NCI-H226 (cell line): ENCODE measurements at regions not wholly inside any gene's neighbourhood (a gene's known extent, or its start where the extent isn't known, plus 50 kb on each side); places are given as distances from the start of the nearest gene placed in this dataset.
A peak's percentile ranks its signal among the peaks of the same experiment; 100 is the strongest.
"Not testable (repeated sequence)": the region's sequence is repeated elsewhere in the genome, so short reads cannot be mapped to it uniquely, and the experiment has no call there.

Experiments used
- DNase-seq: peaks from one replicate; pipeline ENCODE4 v3.0.0-alpha.2; 2015

DNA sequence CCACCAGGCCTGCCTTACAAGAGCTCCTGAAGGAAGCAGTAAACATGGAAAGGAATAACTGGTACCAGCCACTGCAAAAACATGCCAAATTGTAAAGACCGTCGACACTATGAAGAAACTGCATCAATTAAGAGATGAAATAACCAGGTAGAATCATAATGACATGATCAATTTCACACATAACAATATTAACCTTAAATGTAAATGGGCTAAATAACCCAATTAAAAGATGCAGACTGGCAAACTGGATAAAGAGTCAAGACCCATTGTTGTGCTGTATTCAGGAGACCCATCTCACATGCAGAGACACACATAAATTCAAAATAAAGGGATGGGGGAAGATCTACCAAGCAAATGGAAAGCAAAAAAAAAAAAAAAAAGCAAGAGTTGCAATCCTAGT lies 179.0 kb upstream of the ETV3 start:
- not testable (repeated sequence) for DNase-seq

DNA sequence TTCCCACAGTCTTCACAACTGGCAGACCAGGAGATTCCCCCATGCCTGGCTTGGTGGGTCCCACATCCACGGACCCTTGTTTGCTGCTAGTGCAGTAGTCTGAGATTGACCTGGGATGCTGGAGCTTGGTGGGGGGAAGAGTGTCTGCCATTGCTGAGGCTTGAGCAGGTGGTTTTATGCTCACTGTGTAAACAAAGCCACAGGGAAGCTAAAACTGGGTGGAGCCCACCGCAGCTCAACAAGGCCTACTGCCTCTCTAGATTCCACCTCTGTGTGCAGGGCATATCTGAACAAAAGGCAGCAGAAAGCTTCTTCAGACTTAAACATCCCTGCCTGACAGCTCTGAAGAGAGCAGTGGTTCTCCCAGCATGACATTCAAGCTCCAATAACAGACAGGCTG lies 177.3 kb upstream of the ETV3 start:
- DNase-seq = no peak

DNA sequence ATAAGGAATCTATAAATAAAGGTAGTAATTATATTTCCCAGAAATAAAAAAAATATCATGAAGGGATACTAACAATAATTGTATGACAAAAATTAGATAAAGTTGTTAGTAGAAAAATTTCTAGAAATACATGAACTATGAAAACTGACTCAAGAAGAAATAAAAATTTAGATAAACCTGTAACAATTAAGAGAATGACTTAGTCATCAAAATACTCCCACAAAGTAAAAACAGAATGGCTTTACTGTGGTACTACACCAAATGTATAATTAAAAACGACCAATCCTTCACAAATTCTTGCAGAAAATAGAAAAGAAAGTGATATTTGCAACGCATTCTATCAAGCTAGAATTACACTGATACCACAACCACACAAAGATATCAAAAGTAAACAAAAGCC lies 176.2 kb upstream of the ETV3 start:
- DNase-seq = no peak

DNA sequence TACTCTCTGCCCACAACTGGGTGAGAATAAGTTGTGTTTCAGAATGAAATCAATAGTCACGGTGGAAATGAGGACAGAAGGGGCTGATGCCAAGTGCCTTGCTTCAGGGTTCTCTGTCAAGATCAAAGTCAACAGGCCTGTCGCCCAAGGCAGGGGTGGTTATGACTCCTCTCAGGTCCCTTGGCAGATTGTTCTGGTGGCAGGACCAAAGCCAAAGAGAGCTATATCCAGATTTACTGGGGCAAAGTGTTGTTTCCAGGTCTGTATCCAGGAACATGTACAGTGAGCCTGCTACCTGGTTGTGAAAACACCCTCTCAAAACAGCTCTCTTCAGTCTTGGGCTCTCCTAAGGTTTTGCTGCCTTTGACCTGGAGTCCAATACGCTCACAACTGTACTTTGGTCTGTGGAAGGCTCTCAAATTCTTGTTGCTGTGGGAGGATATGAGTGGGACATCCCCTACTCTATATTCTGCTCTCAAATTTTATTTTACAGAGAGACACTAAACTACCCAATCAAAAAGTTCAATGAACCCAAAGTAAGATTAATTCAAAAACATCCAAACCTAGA lies 175.1 kb upstream of the ETV3 start:
- DNase-seq = no peak

DNA sequence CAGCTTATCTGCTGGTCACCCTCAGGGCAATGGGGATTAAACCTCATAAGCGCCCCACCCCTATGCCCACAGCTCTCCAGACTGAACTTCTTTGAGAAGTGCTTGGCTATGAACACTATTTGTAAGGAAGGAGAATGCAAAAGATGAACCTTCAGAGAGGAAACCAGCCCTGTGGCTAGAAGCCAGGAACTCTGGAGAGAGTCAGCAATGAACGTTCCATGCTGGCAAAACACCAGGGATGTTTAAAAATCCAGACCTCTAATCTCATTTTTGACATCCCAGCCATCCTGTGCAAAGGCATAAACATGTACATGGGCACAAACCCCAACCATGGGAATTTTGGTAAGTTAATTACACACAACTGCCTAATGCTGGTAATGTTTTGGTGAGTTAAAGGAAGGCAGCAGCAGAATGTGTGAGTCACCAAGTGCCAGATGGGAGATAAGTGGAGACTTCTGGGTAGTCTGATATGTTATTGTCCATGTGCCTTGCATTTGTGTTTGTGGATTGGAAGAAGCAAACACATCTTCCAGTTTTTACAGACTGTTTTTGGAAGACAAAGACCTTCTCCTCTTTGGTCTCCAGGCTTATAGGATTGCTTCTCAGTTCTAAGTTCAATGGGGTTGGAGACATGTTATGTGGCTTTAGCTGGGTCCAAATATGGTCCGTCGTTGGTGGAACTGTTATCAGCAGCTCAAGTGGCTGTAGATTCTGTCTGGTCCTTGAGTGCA lies 174.1 kb upstream of the ETV3 start:
- peak; percentile 1 for DNase-seq

DNA sequence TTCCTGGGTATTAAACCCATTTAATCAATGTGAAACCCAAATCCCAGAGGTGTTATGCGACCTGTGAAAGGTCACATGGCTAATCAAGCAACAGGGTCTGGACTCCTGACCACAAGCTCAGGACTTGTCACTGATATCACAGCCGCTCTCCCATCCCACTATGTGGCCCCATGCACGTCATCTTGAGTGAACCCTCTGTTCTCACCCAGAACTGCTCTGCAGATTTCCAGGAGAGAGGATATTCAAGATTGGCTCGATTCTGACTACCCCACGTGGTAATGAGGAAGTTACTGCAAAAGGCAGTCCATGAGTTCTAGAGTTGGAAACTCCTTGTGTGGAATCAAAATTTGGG lies 173.5 kb upstream of the ETV3 start:
- no peak for DNase-seq

DNA sequence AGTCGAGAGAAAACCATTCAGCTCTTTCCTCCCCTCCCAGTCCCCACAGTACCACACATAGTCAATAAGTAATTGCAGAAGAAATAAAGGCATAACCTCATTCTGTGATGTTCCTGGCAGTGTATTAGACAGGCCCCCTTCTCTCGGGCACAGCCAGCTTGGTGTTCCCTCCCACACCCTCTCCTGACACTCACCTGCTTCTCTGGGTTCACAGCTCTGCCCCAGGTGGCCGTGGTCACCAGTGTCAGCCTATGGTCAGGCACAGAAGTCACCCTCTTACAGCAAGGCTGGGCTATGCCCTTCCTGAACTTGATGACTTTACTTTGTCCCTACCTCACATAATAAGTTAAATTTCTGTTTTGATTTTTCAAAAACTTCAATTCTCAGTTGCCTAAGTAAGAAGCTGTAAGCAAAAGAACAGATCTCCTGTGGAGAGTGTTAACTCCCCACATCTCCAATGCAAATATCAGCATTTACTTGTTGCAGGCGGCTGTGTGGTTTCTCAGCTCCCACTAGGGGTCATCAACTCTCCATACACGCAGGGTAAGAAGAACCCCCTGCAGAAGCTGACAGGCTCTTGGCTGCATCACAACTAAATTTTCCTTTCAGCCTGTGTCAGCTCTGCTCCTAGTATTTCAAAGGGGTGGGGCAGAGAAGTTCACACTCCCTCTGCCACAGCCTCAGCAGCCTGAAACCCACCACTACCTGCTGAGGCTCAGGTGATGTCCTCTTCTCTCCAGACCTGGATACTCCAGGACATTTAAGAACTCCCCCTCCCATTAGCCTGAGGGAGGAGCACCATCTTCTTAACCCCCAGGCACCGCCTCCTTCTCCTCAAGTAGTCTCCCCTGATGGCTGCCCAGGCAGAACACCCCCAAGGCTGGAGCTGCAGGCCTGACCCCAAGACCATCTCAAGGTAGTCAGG lies 172.9 kb upstream of the ETV3 start:
- DNase-seq = not testable (repeated sequence)

DNA sequence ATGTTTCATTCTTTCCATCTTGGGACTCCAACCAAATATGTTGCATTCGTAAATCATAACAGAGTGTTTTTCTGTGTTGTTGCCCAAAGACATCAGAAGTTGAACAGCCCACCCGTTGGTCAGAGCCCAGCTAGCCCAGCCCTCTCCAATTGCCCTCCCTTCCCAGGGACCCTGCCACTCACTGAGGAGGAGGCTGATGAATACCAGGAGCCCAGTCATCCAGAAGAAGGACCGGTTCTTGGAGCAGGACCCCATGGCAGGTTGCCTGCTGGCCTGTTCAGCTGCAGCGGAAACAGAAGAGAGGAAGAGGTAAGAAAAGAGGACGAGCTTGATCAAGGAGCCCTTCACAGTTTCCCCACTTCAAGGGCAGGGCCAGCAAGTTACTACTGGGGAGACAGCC lies 172.2 kb upstream of the ETV3 start:
- no peak for DNase-seq

DNA sequence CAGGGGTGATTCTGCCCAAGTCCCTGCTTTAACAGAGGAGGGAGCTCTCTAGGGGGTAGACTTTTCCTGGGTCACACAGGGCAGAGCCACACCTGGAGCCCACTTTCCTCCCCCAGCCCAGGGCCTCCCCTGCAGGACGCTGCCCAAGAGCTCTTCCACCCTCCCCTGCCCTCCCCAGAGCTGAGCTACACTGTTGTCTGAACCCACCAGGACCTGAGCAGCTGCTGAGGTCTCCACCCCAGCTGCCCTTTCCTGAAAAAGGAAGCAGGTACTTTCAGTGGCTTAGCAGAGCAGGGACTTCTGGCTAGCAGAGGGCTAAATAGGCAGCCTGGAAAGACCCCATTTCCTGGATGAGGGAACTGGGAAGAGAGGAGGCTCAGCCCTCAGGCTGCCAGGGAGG lies 169.3 kb upstream of the ETV3 start:
- no peak for DNase-seq

DNA sequence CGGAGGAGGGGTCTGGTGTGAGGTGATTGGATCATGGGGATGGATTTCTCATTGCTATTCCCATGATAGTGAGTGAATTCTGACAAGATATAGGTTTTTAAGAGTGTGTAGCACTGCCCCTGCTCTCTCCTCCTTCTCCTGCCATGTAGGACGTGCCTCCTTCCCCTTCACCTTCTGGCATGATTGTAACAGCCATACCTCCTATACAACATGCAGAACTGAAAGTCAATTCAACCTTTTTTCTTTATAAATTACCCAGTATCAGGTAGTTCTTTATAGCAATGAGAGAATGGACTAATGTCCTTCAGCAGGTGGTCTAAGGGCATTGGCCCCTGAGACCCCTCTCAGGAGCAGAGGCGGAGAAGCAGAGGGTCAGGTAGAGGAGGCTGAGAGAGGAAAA lies 168.7 kb upstream of the ETV3 start:
- no peak for DNase-seq

DNA sequence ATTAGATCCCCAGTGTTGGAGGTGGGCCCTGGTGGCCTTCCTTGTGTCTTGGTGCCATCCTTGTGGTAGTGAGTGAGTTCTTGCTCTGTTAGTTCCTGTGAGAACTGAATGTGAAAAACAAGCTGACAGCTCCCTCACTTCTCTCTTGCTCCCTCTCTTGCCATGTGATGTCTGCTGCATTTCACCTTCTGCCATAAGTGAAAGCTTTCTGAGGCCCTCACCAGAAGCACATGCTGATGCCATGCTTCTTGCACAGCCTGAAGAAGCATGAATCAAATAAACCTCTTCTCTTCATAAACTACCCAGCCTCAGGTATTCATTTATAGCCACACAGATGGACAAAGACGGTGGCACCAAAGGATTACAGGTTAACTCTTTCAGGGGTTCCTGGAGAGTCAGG lies 166.1 kb upstream of the ETV3 start:
- DNase-seq = no peak

DNA sequence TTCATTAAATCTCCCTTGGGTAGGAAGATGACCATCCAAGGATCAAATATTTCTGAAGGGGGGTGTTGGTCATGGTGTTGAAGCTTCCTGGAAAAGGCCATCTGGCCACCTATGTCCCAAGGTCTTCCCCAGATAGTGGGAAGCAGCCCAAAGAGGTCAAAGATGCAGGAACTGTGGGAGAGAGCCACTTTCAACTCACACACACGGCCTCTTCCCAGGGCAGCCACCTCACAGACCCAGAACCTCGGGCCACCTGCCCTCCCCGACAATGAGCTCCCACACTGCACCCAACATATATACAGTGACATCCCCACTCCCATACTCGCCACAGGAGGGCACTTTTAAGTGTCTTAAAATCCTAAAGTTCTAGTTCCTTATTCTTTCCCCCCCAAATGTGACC lies 164.5 kb upstream of the ETV3 start:
- DNase-seq = no peak

DNA sequence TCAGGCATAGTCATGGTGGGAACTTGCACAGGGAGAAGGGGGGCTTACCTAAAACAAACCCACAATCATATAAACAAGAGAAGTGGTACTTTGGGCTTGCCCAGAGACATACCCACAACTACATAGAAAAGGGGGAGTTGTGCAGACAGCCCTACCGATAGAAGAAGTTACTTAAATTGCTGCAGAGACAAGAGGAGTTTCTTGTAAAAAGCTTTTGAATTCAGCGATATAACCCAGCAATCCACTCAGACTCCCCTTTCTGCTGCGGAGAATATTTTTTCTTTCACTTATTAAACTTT lies 164.0 kb upstream of the ETV3 start:
- DNase-seq = no peak

DNA sequence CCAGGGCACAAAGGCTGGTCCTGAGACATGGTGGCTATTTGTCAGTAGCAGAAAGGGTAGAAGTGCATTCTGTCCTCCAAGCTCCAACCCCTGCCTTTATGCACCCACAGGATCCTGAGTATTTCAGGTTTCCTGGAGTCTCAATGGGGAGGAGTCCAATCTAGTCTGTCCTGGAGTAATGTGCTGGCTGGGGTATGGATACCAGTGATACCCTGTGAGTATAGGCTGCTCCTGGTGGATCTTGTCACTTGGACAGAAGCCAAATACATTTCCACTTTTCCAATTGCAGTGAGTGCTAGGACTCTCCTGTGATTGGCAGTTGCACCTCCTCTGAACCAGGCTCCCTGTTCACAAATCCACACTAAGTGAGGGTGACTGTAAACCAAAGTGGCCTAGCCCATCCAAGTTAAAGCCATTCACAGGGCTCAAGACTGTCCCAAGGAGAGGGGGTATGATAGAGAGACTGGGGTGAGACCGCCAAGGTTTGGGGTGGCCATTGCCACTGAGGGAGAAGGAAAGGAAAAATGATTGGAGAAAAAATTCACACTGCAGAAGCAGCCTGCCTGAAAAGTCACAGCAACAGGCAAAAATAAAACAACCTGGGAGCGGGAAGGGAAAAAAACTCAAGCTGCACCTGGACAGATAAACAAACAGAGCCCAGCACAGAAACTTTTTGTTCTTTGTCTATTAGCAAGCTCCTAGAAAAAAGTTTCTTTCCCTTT lies 163.4 kb upstream of the ETV3 start:
- DNase-seq = no peak

DNA sequence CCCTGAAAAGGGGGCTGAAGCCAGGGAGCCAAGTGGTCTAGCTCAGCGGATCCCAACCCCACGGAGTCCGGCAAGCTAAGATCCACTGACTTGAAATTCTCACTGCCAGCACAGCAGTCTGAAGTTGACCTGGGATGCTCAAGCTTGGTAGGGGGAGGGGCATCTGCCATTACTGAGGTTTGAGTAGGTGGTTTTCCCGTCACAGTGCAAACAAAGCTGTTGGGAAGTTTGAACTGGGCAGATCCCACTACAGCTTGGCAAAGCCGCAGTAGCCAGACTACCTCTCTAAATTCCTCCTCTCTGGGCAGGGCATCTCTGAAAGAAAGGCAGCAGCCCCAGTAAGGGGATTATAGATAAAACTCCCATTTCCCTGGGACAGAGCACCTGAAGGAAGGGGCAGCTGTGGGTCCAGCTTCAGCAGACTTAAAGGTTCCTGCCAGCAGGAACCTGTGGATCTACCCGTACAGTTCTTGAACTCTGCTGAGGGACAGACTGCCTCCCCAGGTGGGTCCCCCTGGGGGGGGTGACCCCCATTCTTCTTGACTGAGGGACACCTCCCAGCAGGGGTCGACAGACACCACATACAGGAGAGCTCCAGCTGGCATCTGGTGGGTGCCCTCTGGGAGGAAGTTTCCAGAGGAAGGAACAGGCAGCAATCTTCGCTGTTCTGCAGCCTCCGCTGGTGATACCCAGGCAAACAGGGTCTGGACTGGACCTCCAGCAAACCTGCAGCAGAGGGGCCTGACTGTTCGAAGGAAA lies 156.4 kb upstream of the ETV3 start:
- not testable (repeated sequence) for DNase-seq

DNA sequence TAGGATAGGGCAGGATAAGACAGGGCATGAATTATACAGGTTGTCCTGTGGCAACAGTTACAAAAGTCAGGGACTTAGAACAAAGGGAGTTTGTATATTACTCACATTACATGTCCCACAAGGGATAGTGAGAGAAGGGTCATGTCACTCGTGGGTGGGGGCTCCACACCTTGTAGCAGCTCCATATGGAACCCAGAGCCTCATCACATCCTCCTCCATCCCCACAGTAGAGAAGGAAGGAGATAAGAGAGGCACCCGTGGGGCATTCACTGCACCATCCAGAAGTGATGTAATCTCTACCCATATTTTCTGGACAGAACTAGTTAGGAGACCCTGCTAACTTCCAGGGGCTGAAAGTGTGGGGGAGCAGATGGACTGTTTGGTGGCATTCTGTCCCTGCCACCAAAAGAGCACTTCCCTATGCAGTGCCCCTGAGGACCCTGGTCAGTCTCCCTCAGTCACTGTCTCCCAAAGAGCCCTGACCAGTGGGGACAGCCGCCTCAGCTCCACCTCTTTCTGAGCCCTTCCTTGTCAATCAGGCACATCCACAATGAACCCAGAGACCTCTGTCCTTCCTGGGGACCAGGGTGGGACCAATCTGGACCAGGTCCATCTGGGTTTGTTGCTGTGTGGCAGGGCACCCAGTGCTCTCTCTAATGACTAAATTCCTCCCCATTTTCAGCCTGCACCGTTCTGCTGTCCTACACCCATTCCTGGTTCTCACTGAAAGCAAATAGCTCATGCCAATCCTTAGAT lies 154.8 kb upstream of the ETV3 start:
- DNase-seq = no peak

DNA sequence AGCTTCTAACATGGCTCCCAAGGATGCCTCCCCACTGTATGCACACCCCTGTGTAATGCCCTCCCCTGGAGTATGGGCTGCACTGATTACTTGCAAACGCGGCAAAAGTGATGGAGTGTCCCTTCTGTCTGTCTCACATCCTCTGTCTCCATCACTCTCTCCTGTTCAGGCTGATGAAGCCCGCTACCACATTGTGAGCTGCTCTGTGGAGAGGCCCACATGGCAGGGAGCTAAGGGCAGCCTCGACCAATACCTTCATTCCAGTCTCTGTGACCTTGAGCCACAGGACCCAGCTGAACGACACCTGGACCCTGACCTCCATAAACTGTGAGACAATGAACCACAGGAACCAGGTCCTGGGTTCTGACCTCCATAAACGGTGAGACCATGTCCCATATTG lies 154.1 kb upstream of the ETV3 start:
- no peak for DNase-seq

DNA sequence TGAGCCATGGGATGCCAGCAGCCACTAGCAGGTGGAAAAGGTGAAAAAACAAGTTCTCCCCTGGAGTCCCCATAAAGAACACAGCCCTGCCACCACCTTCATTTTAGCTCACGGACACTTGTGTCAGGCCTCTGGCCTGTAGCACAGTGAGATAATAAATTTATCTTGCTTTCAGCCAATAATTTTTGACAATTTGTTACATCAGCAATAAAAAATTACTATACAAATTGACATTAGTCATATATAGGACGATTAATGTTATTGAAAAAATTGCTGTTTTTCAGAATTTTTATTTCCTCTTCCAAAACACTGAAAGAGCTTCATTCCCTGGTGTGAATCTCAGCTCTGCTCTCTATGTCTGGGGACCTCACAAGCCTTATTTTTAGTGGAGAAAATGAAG lies 152.9 kb upstream of the ETV3 start:
- no peak for DNase-seq

DNA sequence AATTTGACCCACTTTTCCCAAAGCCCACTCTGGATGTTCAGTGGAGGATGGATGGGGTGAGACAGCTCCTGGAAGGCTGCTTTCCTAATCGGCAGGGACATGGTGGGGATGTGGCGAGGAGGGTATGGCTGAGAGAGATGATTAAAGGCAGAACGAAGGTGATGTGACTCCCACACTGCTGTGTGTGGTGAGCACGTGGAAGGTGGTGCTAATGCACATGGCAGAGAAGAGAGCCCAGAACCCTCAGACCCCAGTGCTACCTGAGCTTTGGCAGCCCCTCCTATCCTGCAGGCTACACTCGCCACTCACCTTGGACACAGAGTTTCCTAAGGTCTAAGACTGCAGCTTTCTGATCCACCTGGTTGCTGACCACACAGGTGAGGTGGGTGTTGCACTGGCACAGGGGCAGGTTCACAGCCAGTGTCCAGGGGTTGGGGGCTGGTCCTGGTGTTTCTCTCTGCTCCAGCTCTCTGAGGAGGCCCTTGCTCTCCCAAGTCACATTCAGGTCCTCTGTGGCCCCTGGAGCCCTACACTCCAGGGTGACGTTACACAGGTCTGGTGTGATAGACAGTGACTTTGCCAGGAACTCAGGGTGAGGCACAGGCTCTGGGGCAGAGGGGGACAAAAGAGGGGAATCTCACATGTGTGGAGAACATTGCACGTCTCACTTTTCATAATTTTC lies 151.4 kb upstream of the ETV3 start:
- no peak for DNase-seq

DNA sequence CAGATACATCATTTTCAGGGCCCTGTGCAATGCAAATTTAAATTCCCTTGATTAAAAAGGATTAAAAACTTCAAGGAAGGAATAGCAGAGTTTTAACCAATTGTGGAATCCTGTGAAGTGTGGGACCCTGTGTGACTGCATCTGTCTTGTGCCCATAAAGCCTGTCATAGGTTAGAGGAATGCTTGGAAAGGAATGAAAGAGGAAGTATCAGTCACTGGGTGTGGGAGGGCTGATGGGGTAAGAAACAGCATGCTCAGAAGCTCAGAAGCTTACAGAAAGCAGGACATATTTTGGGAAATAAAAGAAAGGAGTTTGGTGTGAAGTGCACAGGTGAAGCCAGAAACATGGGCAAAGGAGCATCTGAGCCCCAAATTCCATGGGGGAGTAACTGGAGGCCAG lies 150.8 kb upstream of the ETV3 start:
- DNase-seq = no peak

DNA sequence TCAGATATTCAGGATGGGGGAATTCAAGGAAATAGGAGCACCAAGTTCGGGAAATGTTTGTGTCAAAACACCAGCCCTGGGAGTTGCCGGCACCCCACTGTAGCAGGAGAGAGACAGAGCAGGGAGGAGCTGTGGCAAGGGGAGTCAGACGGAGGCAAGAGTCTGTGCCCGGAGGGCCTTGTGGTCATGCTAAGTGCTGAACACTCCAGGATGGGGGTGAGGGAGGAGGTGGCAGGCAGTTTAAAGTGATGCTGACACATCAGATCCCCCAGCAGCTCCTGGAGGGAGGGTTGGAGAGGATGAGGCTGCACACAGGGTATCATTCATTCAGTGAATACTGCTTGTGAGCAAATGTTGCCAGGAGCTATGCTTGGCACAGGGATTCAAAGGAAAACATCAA lies 150.3 kb upstream of the ETV3 start:
- DNase-seq = no peak

DNA sequence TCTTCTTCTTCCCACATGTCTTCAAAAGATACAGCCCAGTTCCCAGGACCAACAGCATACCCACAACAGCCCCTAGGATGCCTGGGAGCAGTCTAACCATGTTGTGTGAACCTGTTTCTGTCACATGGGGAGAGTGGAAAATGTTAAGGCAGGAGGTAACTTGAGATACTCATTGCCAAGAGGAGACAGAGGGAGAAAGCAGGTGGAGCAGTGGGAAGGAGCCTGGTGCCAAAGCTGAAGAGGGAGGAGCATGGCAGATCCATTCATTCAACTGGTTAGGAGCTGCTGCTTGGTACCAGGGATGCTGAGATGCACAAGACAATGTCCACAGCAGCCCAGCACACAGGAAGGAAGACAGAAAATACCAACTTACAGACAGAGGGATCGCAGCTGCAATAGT lies 149.8 kb upstream of the ETV3 start:
- no peak for DNase-seq
